Adrenal gland (tissue), 5 donors: ENCODE measurements at regions not wholly inside any gene's neighbourhood (a gene's known extent, or its start where the extent isn't known, plus 50 kb on each side); places are given as distances from the start of the nearest gene placed in this dataset.

Experiments used
- POLR2A ChIP-seq, 2 donors: fragments of 450-650 bp; IDR thresholded peaks; one replicate each; pipeline ENCODE4 v1.6.1; 2017; ENCODE audit warnings: antibody characterized with exemption in 2 of 2, mild to moderate bottlenecking in 2 of 2, moderate library complexity in 1 of 2
- TF ChIP-seq, protein P1 (sequence below), 6 experiments: fragments of 450-650 bp in 4 of 6; fragments of 200-600 bp in 2 of 6; sonication (generic) in 1 of 6; IDR thresholded peaks; 1 replicate in 5 of 6; 2 replicates in 1 of 6; pipeline versions ENCODE4 v1.5.1 to v1.8.0; 2016 to 2021; ENCODE audit warnings: antibody characterized with exemption in 6 of 6, mild to moderate bottlenecking in 2 of 6, moderate library complexity in 1 of 6
- donor health status: DM: no; HTN: no; CAD: no.

DNA sequence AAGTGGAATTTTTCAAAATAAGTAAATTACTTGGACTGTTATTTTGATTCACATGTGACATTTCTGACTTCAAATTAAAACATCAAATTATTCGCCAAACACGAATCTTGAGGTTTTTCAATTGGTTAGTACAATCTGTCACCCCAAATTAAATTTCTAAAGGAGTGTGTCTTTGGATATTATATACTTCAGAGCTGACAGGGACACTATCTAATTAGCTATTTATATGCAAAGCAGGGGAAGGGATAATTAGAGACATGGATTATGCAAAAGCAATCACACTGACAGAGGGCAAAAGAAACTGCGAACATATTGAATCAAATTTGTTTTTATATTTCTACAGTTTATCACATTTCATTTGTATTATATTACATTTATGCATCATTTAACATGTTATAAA is 433.0 kb downstream of the KIF2B start:
- TF ChIP-seq, protein P1, sequence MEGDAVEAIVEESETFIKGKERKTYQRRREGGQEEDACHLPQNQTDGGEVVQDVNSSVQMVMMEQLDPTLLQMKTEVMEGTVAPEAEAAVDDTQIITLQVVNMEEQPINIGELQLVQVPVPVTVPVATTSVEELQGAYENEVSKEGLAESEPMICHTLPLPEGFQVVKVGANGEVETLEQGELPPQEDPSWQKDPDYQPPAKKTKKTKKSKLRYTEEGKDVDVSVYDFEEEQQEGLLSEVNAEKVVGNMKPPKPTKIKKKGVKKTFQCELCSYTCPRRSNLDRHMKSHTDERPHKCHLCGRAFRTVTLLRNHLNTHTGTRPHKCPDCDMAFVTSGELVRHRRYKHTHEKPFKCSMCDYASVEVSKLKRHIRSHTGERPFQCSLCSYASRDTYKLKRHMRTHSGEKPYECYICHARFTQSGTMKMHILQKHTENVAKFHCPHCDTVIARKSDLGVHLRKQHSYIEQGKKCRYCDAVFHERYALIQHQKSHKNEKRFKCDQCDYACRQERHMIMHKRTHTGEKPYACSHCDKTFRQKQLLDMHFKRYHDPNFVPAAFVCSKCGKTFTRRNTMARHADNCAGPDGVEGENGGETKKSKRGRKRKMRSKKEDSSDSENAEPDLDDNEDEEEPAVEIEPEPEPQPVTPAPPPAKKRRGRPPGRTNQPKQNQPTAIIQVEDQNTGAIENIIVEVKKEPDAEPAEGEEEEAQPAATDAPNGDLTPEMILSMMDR (IDR thresholded peaks at IDR 0.05): no peak
- no peak for TF ChIP-seq POLR2A (IDR thresholded peaks at IDR 0.05)
